ENCODE measurements at regions not wholly inside any gene's neighbourhood (a gene's known extent, or its start where the extent isn't known, plus 50 kb on each side); places are given as distances from the start of the nearest gene placed in this dataset.
"Not testable (repeated sequence)": the region's sequence is repeated elsewhere in the genome, so short reads cannot be mapped to it uniquely, and the experiment has no call there.

DNA sequence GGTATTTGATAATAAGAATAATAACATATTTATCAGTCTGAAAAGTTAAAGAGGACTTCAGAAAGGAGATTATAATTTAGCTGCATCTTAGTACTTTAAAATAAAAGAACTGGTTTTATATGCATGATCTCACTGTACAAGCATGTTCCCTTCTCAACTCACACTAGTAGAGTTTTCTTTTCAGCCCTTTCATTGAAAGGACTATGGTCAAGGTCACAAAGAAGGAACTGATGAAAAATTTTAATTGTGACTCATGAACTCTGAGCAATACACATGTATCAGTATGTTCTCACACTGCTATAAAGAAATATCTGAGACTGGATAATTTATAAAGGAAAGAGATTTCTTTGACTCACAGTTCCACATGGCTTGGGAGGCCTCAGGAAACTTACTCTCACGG lies 73.7 kb upstream of the NDST4 start:
- no peak overlapping the region for H3K27ac ChIP-seq
- no peak for DNase-seq
- H3K36me3 ChIP-seq: no peaks in the 10 kb centered on the region
- no peak overlapping the region for H3K4me3 ChIP-seq
- TF ChIP-seq, protein P1, sequence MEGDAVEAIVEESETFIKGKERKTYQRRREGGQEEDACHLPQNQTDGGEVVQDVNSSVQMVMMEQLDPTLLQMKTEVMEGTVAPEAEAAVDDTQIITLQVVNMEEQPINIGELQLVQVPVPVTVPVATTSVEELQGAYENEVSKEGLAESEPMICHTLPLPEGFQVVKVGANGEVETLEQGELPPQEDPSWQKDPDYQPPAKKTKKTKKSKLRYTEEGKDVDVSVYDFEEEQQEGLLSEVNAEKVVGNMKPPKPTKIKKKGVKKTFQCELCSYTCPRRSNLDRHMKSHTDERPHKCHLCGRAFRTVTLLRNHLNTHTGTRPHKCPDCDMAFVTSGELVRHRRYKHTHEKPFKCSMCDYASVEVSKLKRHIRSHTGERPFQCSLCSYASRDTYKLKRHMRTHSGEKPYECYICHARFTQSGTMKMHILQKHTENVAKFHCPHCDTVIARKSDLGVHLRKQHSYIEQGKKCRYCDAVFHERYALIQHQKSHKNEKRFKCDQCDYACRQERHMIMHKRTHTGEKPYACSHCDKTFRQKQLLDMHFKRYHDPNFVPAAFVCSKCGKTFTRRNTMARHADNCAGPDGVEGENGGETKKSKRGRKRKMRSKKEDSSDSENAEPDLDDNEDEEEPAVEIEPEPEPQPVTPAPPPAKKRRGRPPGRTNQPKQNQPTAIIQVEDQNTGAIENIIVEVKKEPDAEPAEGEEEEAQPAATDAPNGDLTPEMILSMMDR (IDR thresholded peaks at IDR 0.05): no peak
- H3K4me1 ChIP-seq: no peaks in the 10 kb centered on the region
- intact Hi-C loops (cut with DNase I): no loop called here
- peaks cover 0 to 5% of the 10 kb centered on the region in 2 donors for H3K9me3 ChIP-seq
- no peaks in the 10 kb centered on the region for H3K27me3 ChIP-seq
- ATAC-seq: no peak

GRCh38 chr4:115179438-115180062 lies 66.1 kb upstream of the NDST4 start:
- H3K9me3 ChIP-seq: peaks cover 0 to 14% of the 10 kb centered on the region in 2 donors
- H3K36me3 ChIP-seq; H3K27me3 ChIP-seq; intact Hi-C loops (cut with DNase I); ATAC-seq; H3K4me1 ChIP-seq; H3K27ac ChIP-seq; H3K4me3 ChIP-seq: not testable (repeated sequence)
- DNase-seq: peak in 1 of 4 donors; percentile 81

DNA sequence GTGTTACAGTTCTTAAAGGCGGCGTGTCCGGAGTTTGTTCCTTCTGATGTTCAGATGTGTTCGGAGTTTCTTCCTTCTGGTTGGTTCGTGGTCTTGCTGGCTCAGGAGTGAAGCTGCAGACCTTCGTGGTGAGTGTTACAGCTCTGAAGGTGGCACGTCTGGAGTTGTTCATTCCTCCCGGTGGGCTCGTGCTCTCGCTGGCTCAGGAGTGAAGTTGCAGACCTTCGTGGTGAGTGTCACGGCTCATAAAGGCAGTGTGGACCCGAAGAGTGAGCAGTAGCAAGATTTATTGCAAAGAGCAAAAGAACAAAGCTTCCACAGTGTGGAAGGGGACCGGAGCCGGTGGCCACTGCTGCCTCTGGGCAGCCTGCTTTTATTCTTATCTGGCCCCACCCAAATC lies 65.3 kb upstream of the NDST4 start:
- intact Hi-C loops (cut with DNase I): not testable (repeated sequence)

GRCh38 chr4:115171220-115171619 lies 57.8 kb upstream of the NDST4 start:
- Histone ChIP-seq H3K4me1 (no peaks in the 10 kb centered on the region), H3K27me3 (no peaks in the 10 kb centered on the region), H3K4me3 (no peak overlapping the region), H3K27ac (no peak overlapping the region), H3K9me3 (no peaks in the 10 kb centered on the region), H3K36me3 (no peaks in the 10 kb centered on the region)
- intact Hi-C loops (cut with DNase I): no loop called here
- TF ChIP-seq, protein P1 (IDR thresholded peaks at IDR 0.05): no peak
- DNase-seq (no peak), ATAC-seq (no peak)

More for the DNA sequence above, 65.3 kb upstream of the NDST4 start:
- H3K27me3 ChIP-seq, H3K36me3 ChIP-seq, H3K27ac ChIP-seq, H3K4me3 ChIP-seq, H3K4me1 ChIP-seq, DNase-seq, ATAC-seq: not testable (repeated sequence)
- H3K9me3 ChIP-seq: peaks cover 0 to 14% of the 10 kb centered on the region in 2 donors

- H3K4me1 ChIP-seq: no peaks in the 10 kb centered on the region
- intact Hi-C loops (cut with DNase I): no loop called here
- DNase-seq: no peak
- no peak overlapping the region for H3K27ac ChIP-seq
- no peak overlapping the region for H3K4me3 ChIP-seq
- TF ChIP-seq, protein P1 (IDR thresholded peaks at IDR 0.05): no peak
- H3K36me3 ChIP-seq: no peaks in the 10 kb centered on the region
- no peaks in the 10 kb centered on the region for H3K27me3 ChIP-seq
- no peaks in the 10 kb centered on the region for H3K9me3 ChIP-seq
- no peak for ATAC-seq
Observed at GRCh38 chr4:115165503-115165902, 52.1 kb upstream of the NDST4 start.

All from left lung (tissue), 4 donors.